HUES64 (cell line): ENCODE measurements at regions not wholly inside any gene's neighbourhood (a gene's known extent, or its start where the extent isn't known, plus 50 kb on each side); places are given as distances from the start of the nearest gene placed in this dataset.
"Not testable (repeated sequence)": the region's sequence is repeated elsewhere in the genome, so short reads cannot be mapped to it uniquely, and the experiment has no call there.

Source experiments
- H3K27ac ChIP-seq: 2 replicates; pipeline ENCODE4 v1.7.0; 2013; ENCODE audit warnings: low read depth, low read length, inconsistent platforms
- H3K27me3 ChIP-seq: 2 replicates; pipeline ENCODE4 v1.6.1; 2013; ENCODE audit warnings: mild to moderate bottlenecking, low read length; ENCODE audit not compliant: insufficient read depth
- H3K36me3 ChIP-seq: 2 replicates; pipeline ENCODE4 v1.6.1; 2013; ENCODE audit warnings: mild to moderate bottlenecking, low read length; ENCODE audit not compliant: insufficient read depth
- H3K4me1 ChIP-seq: 2 replicates; pipeline ENCODE4 v1.6.1; 2013; ENCODE audit warnings: mild to moderate bottlenecking, low read length, moderate library complexity; ENCODE audit not compliant: insufficient read depth
- H3K4me3 ChIP-seq: 2 replicates; pipeline ENCODE4 v1.5.1; 2013; ENCODE audit warnings: mild to moderate bottlenecking, low read length, moderate library complexity
- H3K9ac ChIP-seq: 2 replicates; pipeline ENCODE4 v1.6.1; 2013; ENCODE audit warnings: mild to moderate bottlenecking, low read depth, low read length
- H3K9me3 ChIP-seq: 2 replicates; pipeline ENCODE4 v1.6.1; 2013; ENCODE audit warnings: low read depth, low read length; ENCODE audit not compliant: insufficient read depth
- WGBS: fragments of 150-250, 120-280 bp; methylation state at CpG from one replicate; pipeline ENCODE4 v1.1.7; 2013; ENCODE audit warnings: missing lambda C conversion rate; 5-methylcytosine and 5-hydroxymethylcytosine counted together

DNA sequence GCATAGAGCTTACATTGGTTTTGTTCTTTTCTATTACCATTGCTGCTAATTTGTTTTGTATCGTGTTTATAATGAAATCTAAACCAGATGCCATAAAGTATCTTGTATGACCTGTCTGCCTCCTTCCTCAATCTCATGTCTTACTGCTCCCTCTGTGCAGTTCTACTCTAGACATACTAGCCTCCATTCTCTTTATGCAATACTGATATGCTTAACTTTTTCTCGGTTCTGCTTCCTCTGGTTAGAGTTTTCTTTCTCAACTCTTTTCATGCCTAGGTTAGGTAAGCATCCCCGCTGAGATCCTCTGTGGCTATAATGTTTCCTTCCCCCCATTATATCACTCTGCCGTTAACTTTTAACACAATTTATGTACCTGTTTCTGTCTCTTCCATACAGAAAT is 852.3 kb downstream of the TRHDE start:
- Histone ChIP-seq H3K4me3 (no peak overlapping the region), H3K9me3 (no peaks in the 10 kb centered on the region), H3K27me3 (no peaks in the 10 kb centered on the region), H3K4me1 (0 out of 2 replicates have a peak, but pooled peaks cover 3% of the 10 kb centered on the region), H3K36me3 (no peaks in the 10 kb centered on the region), H3K27ac (no peak overlapping the region), H3K9ac (no peak overlapping the region)
- WGBS: 91% methylated on average over 4 of the region's 4 CpGs

DNA sequence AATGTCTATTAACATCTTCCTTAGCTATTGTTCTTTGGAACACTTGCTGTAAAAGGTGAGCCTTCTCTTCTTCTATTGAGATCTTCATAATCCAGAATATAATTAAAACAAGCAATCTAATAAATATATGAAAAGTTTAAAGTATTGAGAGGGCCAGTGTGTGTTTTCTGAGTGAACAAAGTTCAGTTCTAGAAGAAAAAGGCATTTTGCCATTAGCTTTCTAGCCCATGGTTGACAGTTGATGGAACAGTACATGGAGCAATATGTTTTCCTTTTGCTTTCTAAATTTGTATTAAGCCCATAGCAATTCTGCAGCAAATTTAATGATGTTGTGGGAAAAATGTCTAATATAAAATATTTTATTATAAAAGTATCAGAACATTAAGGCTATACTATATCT is 853.0 kb downstream of the TRHDE start:
- Histone ChIP-seq H3K9me3 (no peaks in the 10 kb centered on the region), H3K4me1 (0 out of 2 replicates have a peak, but pooled peaks cover 3% of the 10 kb centered on the region), H3K27ac (no peak overlapping the region), H3K4me3 (no peak overlapping the region), H3K9ac (no peak overlapping the region), H3K27me3 (no peaks in the 10 kb centered on the region), H3K36me3 (no peaks in the 10 kb centered on the region)

DNA sequence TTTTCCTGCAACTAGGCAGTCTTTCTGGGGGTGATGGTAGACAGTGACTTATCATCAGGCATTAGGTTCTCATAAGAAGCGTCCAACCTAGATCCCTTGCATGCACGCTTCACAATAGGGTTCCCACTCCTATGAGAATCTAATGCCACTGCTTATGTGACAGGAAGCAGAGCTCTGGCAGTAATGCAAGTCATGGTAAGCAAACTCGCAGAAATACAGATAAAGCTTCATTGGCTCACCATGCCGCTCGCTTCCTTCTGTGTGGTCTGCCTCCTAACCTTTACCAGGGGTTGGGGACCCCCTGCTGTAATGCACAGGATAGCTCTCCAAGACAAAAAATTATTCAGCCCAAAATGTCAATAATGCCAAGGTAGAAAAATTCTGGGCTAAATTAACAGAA is 864.2 kb downstream of the TRHDE start:
- no peaks in the 10 kb centered on the region for H3K27me3 ChIP-seq
- no peaks in the 10 kb centered on the region for H3K36me3 ChIP-seq
- H3K9ac ChIP-seq: no peak overlapping the region
- no peak overlapping the region for H3K27ac ChIP-seq
- no peaks in the 10 kb centered on the region for H3K9me3 ChIP-seq
- no peak overlapping the region for H3K4me3 ChIP-seq
- no peaks in the 10 kb centered on the region for H3K4me1 ChIP-seq
- 92% methylated on average over 5 of the region's 5 CpGs for WGBS

DNA sequence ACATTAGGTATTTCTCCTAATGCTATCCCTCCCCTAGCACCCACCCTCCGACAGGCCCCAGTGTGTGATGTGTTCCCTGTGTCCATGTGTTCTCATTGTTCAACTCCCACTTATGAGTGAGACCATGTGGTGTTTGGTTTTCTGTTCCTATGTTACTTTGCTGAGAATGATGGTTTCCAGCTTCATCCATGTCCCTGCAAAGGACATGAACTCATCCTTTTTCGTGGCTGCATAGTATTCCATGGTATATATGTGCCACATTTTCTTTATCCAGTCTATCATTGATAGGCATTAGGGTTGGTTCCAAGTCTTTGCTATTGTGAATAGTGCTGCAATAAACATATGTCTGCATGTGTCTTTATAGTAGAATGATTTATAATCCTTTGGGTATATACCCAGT is 867.5 kb downstream of the TRHDE start:
- not testable (repeated sequence) for H3K4me1 ChIP-seq, H3K4me3 ChIP-seq, H3K9ac ChIP-seq, H3K27ac ChIP-seq, H3K9me3 ChIP-seq, H3K27me3 ChIP-seq, H3K36me3 ChIP-seq
- 100% methylated on average over 2 of the region's 2 CpGs for WGBS

DNA sequence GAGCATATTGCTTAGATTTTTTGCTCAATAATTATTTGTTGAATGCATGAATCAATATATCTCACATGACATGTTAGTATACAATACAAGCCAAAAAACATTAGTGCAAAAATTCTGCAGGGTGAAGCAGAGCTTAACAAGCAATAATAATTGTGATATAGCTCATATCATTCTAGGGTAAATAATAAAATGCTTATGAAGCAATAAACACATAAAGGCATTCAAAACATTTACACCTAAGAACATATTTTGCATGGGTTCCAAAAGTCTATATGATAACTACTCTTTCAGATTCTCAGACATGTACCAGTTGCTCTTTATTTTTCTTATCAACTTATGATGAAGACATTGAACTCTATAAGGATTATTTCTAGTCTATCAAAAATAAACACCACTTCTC is 886.2 kb downstream of the TRHDE start:
- Histone ChIP-seq H3K9ac (no peak overlapping the region), H3K36me3 (no peaks in the 10 kb centered on the region), H3K27ac (no peak overlapping the region), H3K27me3 (no peaks in the 10 kb centered on the region), H3K4me1 (no peaks in the 10 kb centered on the region), H3K9me3 (no peaks in the 10 kb centered on the region), H3K4me3 (no peak overlapping the region)

DNA sequence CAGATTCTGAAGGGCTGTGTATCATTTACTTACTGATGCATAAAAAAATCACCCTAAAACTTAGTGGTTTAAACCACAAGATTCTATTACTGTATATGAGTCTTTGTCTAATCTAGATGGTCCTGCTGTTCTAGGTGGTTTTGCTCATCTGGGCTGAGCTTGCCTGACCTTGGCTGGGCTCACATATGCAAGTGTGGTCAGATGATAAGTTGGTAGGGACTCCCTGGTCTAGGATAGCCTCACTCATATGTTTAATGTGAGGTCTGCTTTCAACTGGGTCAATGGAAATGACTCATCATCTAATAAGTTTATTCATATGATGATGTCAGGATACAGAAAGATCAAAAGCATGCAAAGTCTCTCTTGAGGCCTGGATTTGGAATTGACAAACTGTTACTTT is 887.8 kb downstream of the TRHDE start:
- H3K4me1 ChIP-seq: peaks cover 8% of the 10 kb centered on the region; the same call in 1 of the 2 replicates
- no peaks in the 10 kb centered on the region for H3K27me3 ChIP-seq
- H3K4me3 ChIP-seq: no peak overlapping the region
- no peaks in the 10 kb centered on the region for H3K36me3 ChIP-seq
- H3K27ac ChIP-seq: no peak overlapping the region
- H3K9ac ChIP-seq: no peak overlapping the region
- H3K9me3 ChIP-seq: no peaks in the 10 kb centered on the region

DNA sequence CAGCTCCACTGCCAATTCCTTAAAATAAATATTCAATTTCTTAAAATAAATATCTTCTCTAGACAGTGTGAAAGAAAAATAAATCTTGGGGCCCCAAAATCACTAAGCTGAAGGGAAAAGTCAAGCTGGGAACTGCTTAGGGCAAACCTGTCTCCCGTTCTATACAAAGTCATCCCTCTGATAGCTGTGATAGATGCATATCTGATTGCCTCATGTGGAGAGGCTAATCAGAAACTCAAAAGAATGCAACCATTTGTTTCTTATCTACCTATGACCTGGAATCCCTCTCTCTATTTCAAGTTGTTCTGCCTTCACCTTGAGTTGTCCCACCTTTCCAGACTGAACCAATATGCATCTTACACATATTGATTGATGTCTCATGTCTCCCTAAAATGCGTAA is 889.8 kb downstream of the TRHDE start:
- no peak overlapping the region for H3K4me3 ChIP-seq
- H3K9ac ChIP-seq: no peak overlapping the region
- 83% methylated on average over 2 of the region's 2 CpGs for WGBS

DNA sequence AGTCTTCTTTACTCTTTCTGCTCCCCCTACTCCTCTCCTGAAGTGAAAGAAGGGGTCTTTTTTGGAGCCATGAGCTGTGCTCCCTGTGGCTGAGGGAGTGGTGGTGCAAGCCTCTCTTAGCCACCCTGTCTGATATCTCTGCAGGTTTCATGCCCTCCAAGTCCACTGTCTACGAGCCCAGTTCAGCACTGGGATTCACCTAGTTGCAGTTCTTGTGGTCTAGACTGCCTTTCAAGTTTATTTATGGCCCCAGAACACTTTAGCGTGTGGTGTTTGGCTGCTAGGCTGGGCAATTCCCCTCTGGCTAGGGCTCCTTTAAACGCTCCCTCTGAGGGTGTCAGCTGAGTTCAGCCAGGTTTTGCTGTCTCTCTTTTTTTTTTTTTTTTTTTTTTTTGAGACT is 908.6 kb downstream of the TRHDE start:
- Histone ChIP-seq H3K27me3 (no peaks in the 10 kb centered on the region), H3K27ac (no peak overlapping the region), H3K4me3 (no peak overlapping the region), H3K36me3 (no peaks in the 10 kb centered on the region), H3K9ac (no peak overlapping the region), H3K4me1 (no peaks in the 10 kb centered on the region), H3K9me3 (peaks cover 19% of the 10 kb centered on the region)
- 91% methylated on average over 3 of the region's 3 CpGs for WGBS

More for the DNA sequence above, 889.8 kb downstream of the TRHDE start:
- Histone ChIP-seq H3K36me3 (no peaks in the 10 kb centered on the region), H3K27ac (no peak overlapping the region), H3K27me3 (no peaks in the 10 kb centered on the region), H3K9me3 (no peaks in the 10 kb centered on the region), H3K4me1 (peaks cover 16% of the 10 kb centered on the region; the same call in 1 of the 2 replicates)

DNA sequence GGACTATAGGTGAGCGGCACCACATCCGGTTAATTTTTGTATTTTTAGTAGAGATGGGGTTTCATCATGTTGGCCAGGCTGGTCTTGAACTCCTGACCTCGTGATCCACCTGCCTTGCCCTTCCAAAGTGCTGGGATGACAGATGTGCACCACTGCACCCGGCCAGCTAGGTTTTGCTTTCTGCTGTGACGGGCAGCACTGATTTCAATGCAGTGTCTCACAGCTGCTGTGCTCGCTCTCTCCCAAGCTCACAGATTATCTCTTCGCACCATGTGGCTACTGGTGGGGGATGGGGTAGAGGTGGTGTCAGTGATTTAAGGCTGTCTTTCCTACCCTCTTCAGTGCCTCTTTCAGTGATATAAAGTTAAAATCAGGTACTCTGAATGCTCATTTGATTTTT is 909.1 kb downstream of the TRHDE start:
- 89% methylated on average over 6 of the region's 7 CpGs for WGBS
- no peaks in the 10 kb centered on the region for H3K36me3 ChIP-seq

DNA sequence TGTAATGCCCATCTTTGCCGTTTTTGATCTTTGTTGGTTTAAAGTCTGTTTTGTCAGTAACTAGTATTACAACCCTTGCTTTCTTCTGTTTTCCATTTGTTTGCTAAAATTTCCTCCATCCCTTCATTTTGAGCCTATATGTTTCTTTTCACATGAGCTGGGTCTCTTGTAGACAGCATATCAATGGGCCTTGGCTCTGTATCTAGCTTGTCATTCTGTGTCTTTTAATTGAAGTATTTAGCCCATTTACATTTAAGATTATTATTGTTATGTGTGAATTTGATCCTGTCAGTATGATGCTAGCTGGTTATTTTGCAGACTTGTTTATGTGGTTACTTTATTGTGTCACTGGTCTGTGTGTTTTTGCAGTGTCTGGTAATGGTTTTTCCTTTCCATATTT is 913.2 kb downstream of the TRHDE start:
- Histone ChIP-seq H3K9me3 (peaks cover 26% of the 10 kb centered on the region), H3K36me3 (no peaks in the 10 kb centered on the region), H3K27me3 (no peaks in the 10 kb centered on the region), H3K27ac (no peak overlapping the region), H3K9ac (no peak overlapping the region), H3K4me3 (no peak overlapping the region), H3K4me1 (no peaks in the 10 kb centered on the region)
- WGBS: 100% methylated on average over 1 of the region's 1 CpG

More for the DNA sequence above, 909.1 kb downstream of the TRHDE start:
- no peaks in the 10 kb centered on the region for H3K27me3 ChIP-seq
- H3K27ac ChIP-seq: no peak overlapping the region
- H3K9me3 ChIP-seq: peaks cover 24% of the 10 kb centered on the region
- H3K9ac ChIP-seq: no peak overlapping the region; the same call in 1 of the 2 replicates
- H3K4me1 ChIP-seq: no peaks in the 10 kb centered on the region
- H3K4me3 ChIP-seq: no peak overlapping the region

DNA sequence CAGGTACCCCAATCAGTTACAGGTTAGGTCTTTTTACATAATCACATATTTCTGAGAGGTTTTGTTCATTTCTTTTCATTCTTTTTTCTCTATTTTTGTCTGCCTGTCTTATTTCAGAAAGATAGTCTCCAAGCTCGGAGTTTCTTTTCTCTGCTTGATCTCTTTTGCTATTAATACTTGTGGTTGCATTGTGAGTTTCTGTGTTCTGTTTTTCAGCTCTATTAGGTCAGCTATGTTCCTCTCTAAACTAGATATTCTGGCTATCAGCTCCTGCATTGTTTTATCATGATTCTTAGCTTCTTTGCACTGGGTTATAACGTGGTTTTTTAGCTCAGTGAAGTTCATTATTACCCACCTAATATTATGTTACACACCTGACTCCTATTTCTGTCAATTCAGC is 914.1 kb downstream of the TRHDE start:
- Histone ChIP-seq H3K36me3 (no peaks in the 10 kb centered on the region), H3K9ac (no peak overlapping the region), H3K4me3 (no peak overlapping the region), H3K27me3 (no peaks in the 10 kb centered on the region), H3K9me3 (peaks cover 26% of the 10 kb centered on the region), H3K27ac (no peak overlapping the region), H3K4me1 (no peaks in the 10 kb centered on the region)
- 94% methylated on average over 2 of the region's 2 CpGs for WGBS

DNA sequence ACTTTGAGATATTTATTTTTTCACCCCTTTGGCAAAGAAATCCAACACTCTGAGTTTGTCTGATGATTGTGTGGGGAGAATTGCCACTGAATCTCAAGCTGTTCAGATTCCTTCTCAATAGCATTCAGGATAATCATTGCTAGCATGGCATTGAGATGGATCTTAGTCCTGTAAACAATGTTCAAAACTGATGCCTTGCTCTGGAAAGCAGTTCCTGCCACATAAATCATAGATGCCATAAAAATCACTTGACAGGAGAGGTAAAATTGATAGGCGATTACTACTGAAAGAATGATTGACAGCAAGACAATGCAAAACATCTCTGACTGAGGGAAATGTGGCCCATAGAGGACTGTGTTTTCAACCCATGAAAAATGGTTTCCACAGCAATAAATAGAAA is 915.6 kb downstream of the TRHDE start:
- 100% methylated on average over 1 of the region's 1 CpG for WGBS
- no peak overlapping the region for H3K4me3 ChIP-seq
- H3K9ac ChIP-seq: no peak overlapping the region
- no peaks in the 10 kb centered on the region for H3K27me3 ChIP-seq
- peaks cover 26% of the 10 kb centered on the region for H3K9me3 ChIP-seq
- no peak overlapping the region for H3K27ac ChIP-seq
- H3K4me1 ChIP-seq: no peaks in the 10 kb centered on the region
- H3K36me3 ChIP-seq: no peaks in the 10 kb centered on the region
